ENCODE measurements at regions not wholly inside any gene's neighbourhood (a gene's known extent, or its start where the extent isn't known, plus 50 kb on each side); places are given as distances from the start of the nearest gene placed in this dataset.

GRCh38 chr3:135556174-135556573 is 409.4 kb upstream of the PPP2R3A start:
- H3K27me3 ChIP-seq (ENCODE audit: control insufficient read depth, insufficient read depth, low read length) = no peaks in the 10 kb centered on the region
- no peak overlapping the region for H3K9ac ChIP-seq (ENCODE audit: insufficient read depth, low read length)
- TF ChIP-seq, protein P1, sequence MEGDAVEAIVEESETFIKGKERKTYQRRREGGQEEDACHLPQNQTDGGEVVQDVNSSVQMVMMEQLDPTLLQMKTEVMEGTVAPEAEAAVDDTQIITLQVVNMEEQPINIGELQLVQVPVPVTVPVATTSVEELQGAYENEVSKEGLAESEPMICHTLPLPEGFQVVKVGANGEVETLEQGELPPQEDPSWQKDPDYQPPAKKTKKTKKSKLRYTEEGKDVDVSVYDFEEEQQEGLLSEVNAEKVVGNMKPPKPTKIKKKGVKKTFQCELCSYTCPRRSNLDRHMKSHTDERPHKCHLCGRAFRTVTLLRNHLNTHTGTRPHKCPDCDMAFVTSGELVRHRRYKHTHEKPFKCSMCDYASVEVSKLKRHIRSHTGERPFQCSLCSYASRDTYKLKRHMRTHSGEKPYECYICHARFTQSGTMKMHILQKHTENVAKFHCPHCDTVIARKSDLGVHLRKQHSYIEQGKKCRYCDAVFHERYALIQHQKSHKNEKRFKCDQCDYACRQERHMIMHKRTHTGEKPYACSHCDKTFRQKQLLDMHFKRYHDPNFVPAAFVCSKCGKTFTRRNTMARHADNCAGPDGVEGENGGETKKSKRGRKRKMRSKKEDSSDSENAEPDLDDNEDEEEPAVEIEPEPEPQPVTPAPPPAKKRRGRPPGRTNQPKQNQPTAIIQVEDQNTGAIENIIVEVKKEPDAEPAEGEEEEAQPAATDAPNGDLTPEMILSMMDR (conservative IDR thresholded peaks at IDR 0.05 in 1 of 2, IDR thresholded peaks at IDR 0.05 in 1 of 2; ENCODE audit: low read depth in 1 of 2, low read length in 2 of 2) = no peak
- TF ChIP-seq EZH2 (IDR thresholded peaks at IDR 0.05; ENCODE audit: low read length, missing control alignments) = no peak
- no peak overlapping the region for H3K4me2 ChIP-seq (ENCODE audit: extremely low read depth, insufficient read depth, low read length)
- H3K4me3 ChIP-seq (replicated peaks in 1 of 4; ENCODE audit: control extremely low read depth in 1 of 4, insufficient read depth in 1 of 4, low read depth in 3 of 4, low read length in 4 of 4) = no peak overlapping the region
- no peak overlapping the region for H3K27ac ChIP-seq (ENCODE audit: insufficient read depth, low read length)
- H3K79me2 ChIP-seq (ENCODE audit: control insufficient read depth, insufficient read depth, low read length) = no peaks in the 10 kb centered on the region
- no peaks in the 10 kb centered on the region for H4K20me1 ChIP-seq (ENCODE audit: control insufficient read depth, extremely low read depth, insufficient read depth, low read length)
- no peaks in the 10 kb centered on the region for H3K36me3 ChIP-seq (ENCODE audit: control insufficient read depth, insufficient read depth, low read length)
- no peak overlapping the region for H2AFZ ChIP-seq (ENCODE audit: low read length)
- DNase-seq (ENCODE audit: low read depth in 2 of 2) = no peak
- H3K4me1 ChIP-seq (ENCODE audit: control insufficient read depth, extremely low read depth, insufficient read depth, low read length) = no peaks in the 10 kb centered on the region
- H3K9me3 ChIP-seq (ENCODE audit: control insufficient read depth, insufficient read depth, low read depth, low read length) = no peaks in the 10 kb centered on the region

- Histone ChIP-seq H3K27ac (ENCODE audit: insufficient read depth, low read length) (no peak overlapping the region), H3K4me3 (replicated peaks in 1 of 4; ENCODE audit: control extremely low read depth in 1 of 4, insufficient read depth in 1 of 4, low read depth in 3 of 4, low read length in 4 of 4) (no peak overlapping the region), H3K9me3 (ENCODE audit: control insufficient read depth, insufficient read depth, low read depth, low read length) (no peaks in the 10 kb centered on the region), H3K79me2 (ENCODE audit: control insufficient read depth, insufficient read depth, low read length) (no peaks in the 10 kb centered on the region), H3K36me3 (ENCODE audit: control insufficient read depth, insufficient read depth, low read length) (no peaks in the 10 kb centered on the region), H3K4me2 (ENCODE audit: extremely low read depth, insufficient read depth, low read length) (no peak overlapping the region), H3K4me1 (ENCODE audit: control insufficient read depth, extremely low read depth, insufficient read depth, low read length) (no peaks in the 10 kb centered on the region), H3K27me3 (ENCODE audit: control insufficient read depth, insufficient read depth, low read length) (no peaks in the 10 kb centered on the region), H2AFZ (ENCODE audit: low read length) (no peak overlapping the region), H3K9ac (ENCODE audit: insufficient read depth, low read length) (no peak overlapping the region), H4K20me1 (ENCODE audit: control insufficient read depth, extremely low read depth, insufficient read depth, low read length) (no peaks in the 10 kb centered on the region)
- no peak for DNase-seq (ENCODE audit: low read depth in 2 of 2)
- no peak for TF ChIP-seq EZH2 (IDR thresholded peaks at IDR 0.05; ENCODE audit: low read length, missing control alignments)
- TF ChIP-seq, protein P1 (conservative IDR thresholded peaks at IDR 0.05 in 1 of 2, IDR thresholded peaks at IDR 0.05 in 1 of 2; ENCODE audit: low read depth in 1 of 2, low read length in 2 of 2) = no peak
These were observed 407.3 kb upstream of the PPP2R3A start for GRCh38 chr3:135558150-135558783.

GRCh38 chr3:135558906-135559305 is 406.6 kb upstream of the PPP2R3A start:
- TF ChIP-seq EZH2 (IDR thresholded peaks at IDR 0.05; ENCODE audit: low read length, missing control alignments) = no peak
- TF ChIP-seq, protein P1 (conservative IDR thresholded peaks at IDR 0.05 in 1 of 2, IDR thresholded peaks at IDR 0.05 in 1 of 2; ENCODE audit: low read depth in 1 of 2, low read length in 2 of 2) = no peak
- no peak overlapping the region for H3K4me2 ChIP-seq (ENCODE audit: extremely low read depth, insufficient read depth, low read length)
- DNase-seq (ENCODE audit: low read depth in 2 of 2) = no peak

More at GRCh38 chr3:135558906-135559305, 406.6 kb upstream of the PPP2R3A start:
- Histone ChIP-seq H3K27me3 (ENCODE audit: control insufficient read depth, insufficient read depth, low read length) (no peaks in the 10 kb centered on the region), H3K9ac (ENCODE audit: insufficient read depth, low read length) (no peak overlapping the region), H3K27ac (ENCODE audit: insufficient read depth, low read length) (no peak overlapping the region), H3K4me3 (replicated peaks in 1 of 4; ENCODE audit: control extremely low read depth in 1 of 4, insufficient read depth in 1 of 4, low read depth in 3 of 4, low read length in 4 of 4) (no peak overlapping the region), H4K20me1 (ENCODE audit: control insufficient read depth, extremely low read depth, insufficient read depth, low read length) (no peaks in the 10 kb centered on the region), H3K36me3 (ENCODE audit: control insufficient read depth, insufficient read depth, low read length) (no peaks in the 10 kb centered on the region), H2AFZ (ENCODE audit: low read length) (no peak overlapping the region), H3K4me1 (ENCODE audit: control insufficient read depth, extremely low read depth, insufficient read depth, low read length) (no peaks in the 10 kb centered on the region), H3K9me3 (ENCODE audit: control insufficient read depth, insufficient read depth, low read depth, low read length) (no peaks in the 10 kb centered on the region), H3K79me2 (ENCODE audit: control insufficient read depth, insufficient read depth, low read length) (no peaks in the 10 kb centered on the region)
